GM23338 (cell line): ENCODE measurements at regions not wholly inside any gene's neighbourhood (a gene's known extent, or its start where the extent isn't known, plus 50 kb on each side); places are given as distances from the start of the nearest gene placed in this dataset.

Experiments
- ATAC-seq: fragments of 200-7000 bp; cut with Tn5 transposase; 3 replicates; pipeline ENCODE4 v1.9.1; 2020
- DNase-seq: peaks from one replicate; pipeline ENCODE4 v3.0.0-alpha.2; 2015; ENCODE audit warnings: low spot score
- H2AFZ ChIP-seq: fragments of 200-600 bp; sonication (generic); 2 replicates; pipeline ENCODE4 v1.8.0; 2016; ENCODE audit warnings: antibody characterized with exemption, mild to moderate bottlenecking, moderate library complexity
- H3F3A ChIP-seq: fragments of 200-600 bp; sonication (generic); replicated peaks from 2 replicates; pipeline ENCODE4 v1.8.0; 2017; ENCODE audit warnings: antibody characterized with exemption, mixed run types, low read depth
- H3K27ac ChIP-seq: fragments of 200-600 bp; sonication (generic); 2 replicates; pipeline ENCODE4 v1.6.1; 2016; ENCODE audit warnings: low read depth
- H3K27me3 ChIP-seq: fragments of 200-600 bp; sonication (generic); 2 replicates; pipeline ENCODE4 v1.8.0; 2016; ENCODE audit warnings: mild to moderate bottlenecking, mixed run types, moderate library complexity; ENCODE audit not compliant: insufficient read depth
- H3K36me3 ChIP-seq: fragments of 200-600 bp; sonication (generic); 2 replicates; pipeline ENCODE4 v1.8.0; 2016; ENCODE audit warnings: mild to moderate bottlenecking; ENCODE audit not compliant: insufficient read depth
- H3K4me1 ChIP-seq: fragments of 200-600 bp; sonication (generic); 2 replicates; pipeline ENCODE4 v1.8.0; 2016; ENCODE audit warnings: mild to moderate bottlenecking, moderate library complexity; ENCODE audit not compliant: insufficient read depth
- H3K4me2 ChIP-seq: fragments of 200-600 bp; sonication (generic); 2 replicates; pipeline ENCODE4 v1.7.1; 2017; ENCODE audit warnings: mixed run types
- H3K4me3 ChIP-seq: fragments of 200-600 bp; sonication (generic); 2 replicates; pipeline ENCODE4 v1.6.1; 2016; ENCODE audit warnings: mixed run types
- H3K79me2 ChIP-seq: fragments of 200-600 bp; sonication (generic); replicated peaks from 2 replicates; pipeline ENCODE4 v1.8.0; 2017; ENCODE audit warnings: mild to moderate bottlenecking; ENCODE audit not compliant: insufficient read depth
- H3K9me2 ChIP-seq: fragments of 200-600 bp; sonication (generic); 2 replicates; pipeline ENCODE4 v1.8.0; 2017; ENCODE audit not compliant: insufficient read depth
- H4K20me1 ChIP-seq: fragments of 200-600 bp; sonication (generic); replicated peaks from 2 replicates; pipeline ENCODE4 v1.8.0; 2017; ENCODE audit warnings: mild to moderate bottlenecking; ENCODE audit not compliant: insufficient read depth
- H3K27ac Mint-ChIP-seq: 2 replicates; pipeline ENCODE4 v1.8.0; 2020; ENCODE audit warnings: inconsistent platforms, mild to moderate bottlenecking, moderate library complexity, mixed read lengths
- H3K27me3 Mint-ChIP-seq: 3 replicates; pipeline ENCODE4 v1.8.0; 2022; ENCODE audit warnings: low read depth, mild to moderate bottlenecking, moderate library complexity, mixed read lengths, inconsistent platforms; ENCODE audit not compliant: insufficient read depth, poor library complexity
- H3K36me3 Mint-ChIP-seq: 3 replicates; pipeline ENCODE4 v1.8.0; 2021; ENCODE audit warnings: low read depth, mild to moderate bottlenecking, inconsistent platforms, moderate library complexity, mixed read lengths
- H3K4me1 Mint-ChIP-seq: 3 replicates; pipeline ENCODE4 v1.8.0; 2020; ENCODE audit warnings: mild to moderate bottlenecking, inconsistent platforms, mixed read lengths
- H3K4me3 Mint-ChIP-seq: 3 replicates; pipeline ENCODE4 v1.8.0; 2021; ENCODE audit warnings: moderate library complexity, mild to moderate bottlenecking, inconsistent platforms, mixed read lengths
- H3K9me3 Mint-ChIP-seq: 3 replicates; pipeline ENCODE4 v1.8.0; 2020; ENCODE audit warnings: moderate library complexity, mild to moderate bottlenecking, inconsistent platforms, mixed read lengths
- CREB1 ChIP-seq: fragments of 250-450 bp; sonication (Bioruptor Pico); IDR thresholded peaks from 2 replicates; pipeline ENCODE4 v1.5.0; 2020; ENCODE audit warnings: low read depth, mild to moderate bottlenecking, moderate library complexity
- CTCF ChIP-seq, 2 experiments: fragments of 200-600 bp in 1 of 2; sonication (generic) in 1 of 2; conservative IDR thresholded peaks; 2 replicates each; pipeline versions ENCODE4 v1.5.1 to v1.6.1; 2016 to 2017; ENCODE audit warnings: antibody characterized with exemption in 2 of 2, low read depth in 2 of 2, mild to moderate bottlenecking in 2 of 2, moderate library complexity in 1 of 2
- ETS1 ChIP-seq: IDR thresholded peaks from 2 replicates; pipeline ENCODE4 v1.6.1; 2016; ENCODE audit warnings: antibody characterized with exemption
- EZH2 ChIP-seq: fragments of 200-600 bp; sonication (generic); IDR thresholded peaks from one replicate; pipeline ENCODE4 v1.8.0; 2017; ENCODE audit warnings: antibody characterized with exemption, mild to moderate bottlenecking, low read depth; ENCODE audit not compliant: unreplicated experiment
- EZH2phosphoT487 ChIP-seq: fragments of 200-600 bp; sonication (generic); IDR thresholded peaks from one replicate; pipeline ENCODE4 v1.8.1; 2018; ENCODE audit warnings: antibody characterized with exemption; ENCODE audit not compliant: unreplicated experiment
- NANOG ChIP-seq: IDR thresholded peaks from 2 replicates; pipeline ENCODE4 v1.6.1; 2016; ENCODE audit warnings: antibody characterized with exemption, borderline replicate concordance
- POLR2AphosphoS5 ChIP-seq: IDR thresholded peaks from 2 replicates; pipeline ENCODE4 v1.6.1; 2016; ENCODE audit warnings: antibody characterized with exemption, low read depth
- REST ChIP-seq: IDR thresholded peaks from one replicate; pipeline ENCODE4 v1.6.1; 2018; ENCODE audit warnings: antibody characterized with exemption; ENCODE audit not compliant: unreplicated experiment
- STAT1 ChIP-seq: IDR thresholded peaks from one replicate; pipeline ENCODE4 v1.6.1; 2016; ENCODE audit warnings: antibody characterized with exemption; ENCODE audit not compliant: unreplicated experiment
- ZNF114 ChIP-seq: fragments of 250-450 bp; sonication (Bioruptor Pico); IDR thresholded peaks from 2 replicates; pipeline ENCODE4 v1.5.0; 2020; ENCODE audit warnings: mild to moderate bottlenecking, moderate library complexity
- ZNF331 ChIP-seq: fragments of 250-450 bp; sonication (Bioruptor Pico); IDR thresholded peaks from 2 replicates; pipeline ENCODE4 v1.5.0; 2020; ENCODE audit warnings: low read depth, mild to moderate bottlenecking, moderate library complexity
- ZNF462 ChIP-seq: fragments of 250-450 bp; sonication (Bioruptor Pico); IDR thresholded peaks from 2 replicates; pipeline ENCODE4 v1.5.0; 2020; ENCODE audit warnings: mild to moderate bottlenecking, moderate library complexity

- TF ChIP-seq EZH2 = no peak
- no peak for TF ChIP-seq ETS1
Observed at GRCh38 chr7:113783403-113783802, 135.4 kb downstream of the PPP1R3A start (continued).

DNA sequence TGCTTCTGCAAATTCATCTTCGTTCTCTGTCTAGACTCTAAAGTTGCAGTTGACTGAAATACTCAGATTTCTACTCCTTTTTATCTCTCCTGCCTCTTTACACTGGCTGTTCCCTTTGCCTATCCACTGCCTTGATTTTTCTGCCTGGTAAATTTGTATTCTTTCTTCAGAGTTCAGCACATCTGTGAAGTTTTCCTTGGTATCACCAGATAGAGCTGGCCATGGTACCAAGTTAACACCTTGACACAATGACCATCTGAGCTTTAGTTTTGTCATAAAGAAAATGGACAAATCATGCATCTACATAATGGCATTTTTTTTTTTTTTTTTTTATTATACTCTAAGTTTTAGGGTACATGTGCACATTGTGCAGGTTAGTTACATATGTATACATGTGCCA is 143.0 kb downstream of the PPP1R3A start:
- Histone ChIP-seq H3K79me2 (no peaks in the 10 kb centered on the region), H3K27me3 (no peaks in the 10 kb centered on the region), H4K20me1 (no peaks in the 10 kb centered on the region), H3K4me1 (0 out of 2 replicates have a peak, but pooled peaks cover 3% of the 10 kb centered on the region), H3K27ac (no peak overlapping the region), H3K4me3 (no peak overlapping the region), H3K4me2 (no peak overlapping the region), H3F3A (no peaks in the 10 kb centered on the region), H2AFZ (no peak overlapping the region), H3K36me3 (no peaks in the 10 kb centered on the region), H3K9me2 (no peaks in the 10 kb centered on the region)
- H3K27me3 Mint-ChIP-seq = no peaks in the 10 kb centered on the region
- H3K4me1 Mint-ChIP-seq = no peaks in the 10 kb centered on the region
- H3K4me3 Mint-ChIP-seq = no peak overlapping the region
- ATAC-seq (no peak), DNase-seq (no peak)
- no peaks in the 10 kb centered on the region for H3K36me3 Mint-ChIP-seq
- no peak overlapping the region for H3K27ac Mint-ChIP-seq
- H3K9me3 Mint-ChIP-seq = no peaks in the 10 kb centered on the region; the same call in 2 of the 3 replicates
- TF ChIP-seq POLR2AphosphoS5 (no peak), EZH2 (no peak), NANOG (no peak), CREB1 (no peak), REST (no peak), ETS1 (no peak), EZH2phosphoT487 (no peak), CTCF (conservative IDR thresholded peaks at IDR 0.05; ENCODE audit: low read depth in 2 of 2) (no peak), STAT1 (no peak), ZNF462 (CRISPR knock-in tag) (no peak), ZNF114 (CRISPR knock-in tag) (no peak), ZNF331 (no peak)
